HG02938 (cell line): ENCODE measurements at regions not wholly inside any gene's neighbourhood (a gene's known extent, or its start where the extent isn't known, plus 50 kb on each side); places are given as distances from the start of the nearest gene placed in this dataset.

Experiments used
- ATAC-seq: cut with Tn5 transposase; IDR thresholded peaks from one replicate; pipeline ENCODE4 v1.9.1; 2021; ENCODE audit warnings: mild to moderate bottlenecking, moderate library complexity; ENCODE audit not compliant: unreplicated experiment

DNA sequence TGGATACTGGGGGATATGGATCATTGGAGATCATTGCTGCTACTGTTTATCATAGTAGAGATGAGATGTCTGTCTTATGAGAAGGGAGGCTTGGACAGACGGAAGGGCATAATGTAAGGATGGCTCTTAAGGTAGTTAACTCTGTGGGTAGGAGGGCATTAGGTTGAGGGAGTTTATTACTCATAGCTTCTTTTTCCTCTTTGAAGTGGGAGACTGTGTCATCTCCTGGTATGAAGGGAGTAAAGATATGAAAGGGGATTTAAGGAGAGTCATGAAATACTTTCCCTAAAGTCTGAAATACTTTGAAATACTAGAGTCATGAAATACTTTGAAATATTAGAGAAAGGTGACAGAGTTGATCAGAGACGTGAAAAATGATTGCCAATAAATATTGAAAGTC lies 255.5 kb upstream of the PITX2 start:
- no peak for ATAC-seq

DNA sequence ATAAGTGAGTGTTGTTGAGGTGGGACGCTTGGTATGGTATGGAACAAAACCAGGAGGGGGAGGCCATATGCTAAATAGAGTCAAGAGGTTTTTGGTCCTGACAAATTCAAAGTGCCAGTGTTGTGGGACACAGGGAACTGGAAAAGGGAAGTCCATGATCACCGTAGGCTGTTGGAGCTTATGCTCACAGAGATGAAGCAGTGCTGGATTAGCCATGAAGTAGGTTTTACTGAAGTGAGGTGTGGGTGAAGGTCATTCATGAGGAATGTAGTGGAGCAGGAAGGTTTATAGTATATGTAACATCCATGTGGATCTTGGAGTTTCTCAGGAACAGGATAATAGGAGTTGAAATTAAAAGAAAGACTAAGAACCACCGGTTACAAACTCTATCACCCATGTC lies 256.1 kb upstream of the PITX2 start:
- ATAC-seq: no peak

DNA sequence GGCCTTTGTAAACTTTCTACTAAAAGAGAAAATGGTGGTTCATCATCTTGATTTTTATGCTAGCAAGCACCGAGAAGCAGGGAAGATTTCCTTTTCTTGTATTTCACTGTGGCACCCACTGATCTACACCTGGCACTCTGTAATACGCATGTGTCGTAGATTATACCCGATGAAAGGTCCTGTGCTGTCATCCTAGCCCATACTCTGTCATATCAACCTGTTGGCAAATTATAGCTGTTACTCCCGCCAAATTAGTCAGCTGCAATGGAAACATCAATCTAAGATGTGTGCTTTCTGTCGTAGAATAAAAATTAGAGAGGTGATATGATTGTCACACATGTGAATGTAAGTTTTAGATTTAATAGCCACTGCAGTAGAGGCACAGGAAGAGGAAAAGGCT lies 263.4 kb upstream of the PITX2 start:
- ATAC-seq: no peak

DNA sequence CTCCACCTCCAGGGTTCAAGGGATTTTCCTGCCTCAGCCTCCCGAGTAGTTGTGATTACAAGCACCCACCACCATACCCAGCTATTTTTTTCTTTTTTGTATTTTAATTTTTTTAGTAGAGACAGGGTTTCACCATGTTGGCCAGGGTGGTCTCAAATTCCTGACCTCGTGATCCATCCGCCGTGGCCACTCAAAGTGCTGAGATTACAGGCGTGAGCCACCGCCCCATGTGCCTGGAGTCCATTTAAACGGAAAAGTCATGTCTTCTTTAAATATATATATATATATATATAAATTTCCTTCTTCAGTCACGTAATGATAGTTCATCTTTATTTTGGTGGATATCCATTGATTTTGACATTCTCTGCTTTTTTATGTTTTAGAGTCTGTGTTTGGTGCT lies 264.0 kb upstream of the PITX2 start:
- no peak for ATAC-seq

DNA sequence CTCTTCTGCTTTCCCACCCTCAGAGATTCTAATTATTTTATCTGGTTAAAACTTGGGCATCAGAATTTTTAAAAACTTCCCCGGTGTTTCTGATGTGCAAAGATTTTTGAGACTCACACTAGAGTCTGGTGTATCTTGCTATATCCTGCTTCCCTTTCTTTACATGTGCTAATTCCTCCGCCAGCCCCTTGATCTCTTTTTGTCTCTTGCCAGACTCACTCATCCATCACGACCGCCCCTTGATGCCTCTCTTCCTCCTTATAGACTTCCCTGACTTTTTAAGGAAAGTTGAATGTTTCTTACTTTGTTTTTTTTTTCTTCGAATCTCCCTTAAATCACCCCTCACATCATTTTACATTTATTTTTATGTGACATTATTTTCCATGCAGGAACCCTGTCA lies 274.9 kb upstream of the PITX2 start:
- ATAC-seq: no peak

DNA sequence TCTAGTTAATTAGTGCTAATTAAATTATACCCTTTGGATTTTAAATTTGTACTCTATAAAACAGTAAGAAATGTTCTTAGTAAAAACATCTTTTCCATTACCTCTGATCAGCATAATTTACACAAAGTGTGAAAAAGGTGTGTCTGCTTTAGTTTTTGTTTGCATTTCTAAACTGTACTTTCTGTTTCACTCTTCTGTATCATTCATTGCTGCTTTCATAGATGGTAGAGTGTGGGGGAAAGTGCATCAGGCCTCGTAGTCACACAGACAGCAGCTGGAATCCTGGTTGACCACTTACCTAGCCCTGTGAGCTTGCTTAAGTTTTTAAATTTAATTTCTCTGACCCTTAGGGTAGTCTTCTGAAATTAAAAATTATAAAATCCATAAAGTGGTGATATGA lies 275.4 kb upstream of the PITX2 start:
- peak; percentile 88 for ATAC-seq

DNA sequence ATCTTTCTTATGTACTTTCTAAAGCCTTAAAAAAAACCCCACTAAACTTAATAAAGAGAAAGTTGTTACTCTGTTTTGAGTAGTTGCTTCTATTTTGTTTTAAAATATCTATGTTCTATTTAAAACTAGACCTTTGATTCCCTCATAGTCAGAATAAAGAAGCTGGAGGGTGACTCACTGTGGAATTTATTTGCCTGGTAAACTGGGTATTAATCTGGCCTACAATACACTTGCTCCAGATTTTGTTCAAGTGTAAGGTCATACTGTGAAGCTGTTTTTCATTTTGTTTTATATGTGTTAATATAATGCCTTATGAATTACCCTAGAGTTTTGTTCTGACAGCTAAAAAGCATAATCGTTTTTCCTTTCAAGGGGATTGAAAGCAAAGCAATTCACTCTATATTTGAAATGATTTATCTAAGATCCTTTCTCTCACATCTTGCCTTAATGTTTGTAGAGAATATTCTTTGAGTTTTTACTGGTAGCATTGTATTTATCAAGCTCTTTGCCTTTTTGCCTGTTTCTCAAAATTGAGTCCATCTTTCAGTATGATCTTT lies 277.4 kb upstream of the PITX2 start:
- no peak for ATAC-seq

DNA sequence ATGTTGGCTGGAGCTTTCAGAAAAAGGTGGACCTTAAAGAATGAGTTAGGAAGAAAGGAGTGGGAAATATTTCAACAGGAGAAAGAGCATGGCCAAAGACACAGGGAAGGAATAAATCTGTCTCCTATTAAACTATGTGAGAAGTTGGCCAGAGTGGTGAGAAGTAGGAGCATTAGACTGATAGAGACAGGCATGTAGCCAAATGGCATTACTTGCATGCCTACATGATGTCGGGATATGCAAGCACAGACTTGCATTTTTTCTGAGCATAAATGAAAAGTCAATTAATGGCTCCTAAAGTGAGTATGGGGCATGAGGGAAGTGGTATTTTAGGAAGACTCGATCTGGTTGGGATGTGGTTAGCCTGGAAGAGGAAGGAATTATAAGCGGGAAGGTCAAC lies 279.6 kb upstream of the PITX2 start:
- no peak for ATAC-seq

DNA sequence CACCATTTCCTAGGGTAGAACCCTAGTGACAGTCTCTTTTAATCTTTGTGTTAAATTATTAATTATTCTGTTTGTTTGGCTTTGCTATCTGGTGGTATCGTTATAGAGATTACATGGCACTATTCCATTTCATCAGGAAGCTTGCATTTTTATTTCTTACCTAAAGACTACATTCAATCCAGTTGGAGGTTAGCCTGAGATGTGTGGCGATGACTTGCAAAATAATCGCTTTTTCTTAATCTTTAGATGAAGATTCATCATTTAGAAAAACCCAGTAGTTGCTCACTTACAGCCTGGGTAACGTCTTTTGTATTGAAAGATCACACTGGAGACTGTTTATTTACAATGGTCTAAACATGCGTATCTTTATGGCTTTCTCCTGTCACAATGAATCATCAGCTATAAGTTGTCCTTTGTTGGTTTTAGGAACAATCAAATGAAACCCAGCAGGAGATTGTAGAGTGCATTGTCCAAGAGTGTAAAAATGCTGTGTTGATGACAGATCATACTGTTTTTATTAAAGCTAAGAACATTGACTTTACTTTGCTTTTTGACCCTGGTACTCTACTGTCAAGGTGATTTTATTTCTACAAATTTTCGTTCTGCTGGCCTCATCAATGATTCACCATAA lies 281.7 kb upstream of the PITX2 start:
- ATAC-seq: no peak

DNA sequence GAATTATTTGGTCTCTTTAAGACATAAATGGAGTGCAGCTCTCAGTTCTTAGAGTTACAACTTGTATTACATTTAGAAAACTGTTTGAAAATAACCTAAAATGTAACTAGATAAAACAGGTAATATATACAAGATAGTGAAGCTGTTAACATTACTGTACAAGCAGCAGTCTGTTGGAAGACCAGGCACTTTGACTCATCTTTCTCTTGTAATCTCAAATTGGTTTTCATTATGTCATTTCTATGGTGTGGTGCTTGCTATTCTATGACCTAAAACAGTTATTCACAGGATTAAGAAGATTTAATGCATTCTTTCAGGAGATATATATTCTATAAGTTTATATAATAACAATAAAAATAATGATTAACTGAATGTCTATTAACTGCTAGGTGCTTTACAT lies 282.5 kb upstream of the PITX2 start:
- ATAC-seq: no peak

DNA sequence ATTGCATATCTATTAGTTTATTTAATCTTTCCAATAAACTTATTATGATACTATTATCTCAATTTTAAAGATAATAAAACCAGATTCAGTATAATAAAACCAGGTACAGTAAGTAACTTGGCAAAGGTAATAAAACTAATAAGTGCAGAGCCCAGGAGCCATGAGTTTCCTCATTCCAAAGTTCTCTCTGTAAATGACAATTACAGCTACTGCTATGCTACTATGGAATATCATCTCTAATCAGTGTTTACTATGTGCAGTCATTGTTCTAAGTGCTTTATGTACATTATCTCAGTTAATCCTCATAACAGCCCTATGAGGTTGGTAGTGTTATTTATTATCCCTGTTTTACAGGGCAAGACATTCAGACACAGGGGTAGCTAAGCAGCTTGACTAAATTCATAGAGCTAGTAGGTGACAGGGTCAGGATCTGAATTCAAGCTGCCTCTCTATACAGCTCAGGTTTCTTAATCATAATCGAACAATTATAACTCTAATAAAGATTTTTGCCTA lies 285.0 kb upstream of the PITX2 start:
- ATAC-seq: no peak

DNA sequence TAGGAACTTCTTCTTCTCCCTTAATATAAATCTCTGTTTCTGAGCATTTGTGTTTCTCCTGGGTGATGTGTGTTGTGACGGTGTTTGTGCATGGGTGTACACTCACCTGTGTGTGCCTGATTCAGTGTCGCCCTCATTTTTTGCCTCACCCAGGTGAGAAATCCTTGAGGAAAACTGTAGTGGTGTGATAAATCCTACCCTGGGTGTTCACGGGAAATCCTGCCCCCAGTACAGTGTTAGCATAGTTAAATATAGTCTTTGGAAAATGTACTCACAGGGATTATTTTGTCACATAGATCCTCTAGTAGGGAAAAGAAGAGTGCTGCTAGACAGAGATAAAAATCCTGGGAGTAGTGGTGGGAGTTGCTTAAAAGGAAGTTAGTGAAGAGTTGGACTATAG lies 291.9 kb upstream of the PITX2 start:
- ATAC-seq: no peak

DNA sequence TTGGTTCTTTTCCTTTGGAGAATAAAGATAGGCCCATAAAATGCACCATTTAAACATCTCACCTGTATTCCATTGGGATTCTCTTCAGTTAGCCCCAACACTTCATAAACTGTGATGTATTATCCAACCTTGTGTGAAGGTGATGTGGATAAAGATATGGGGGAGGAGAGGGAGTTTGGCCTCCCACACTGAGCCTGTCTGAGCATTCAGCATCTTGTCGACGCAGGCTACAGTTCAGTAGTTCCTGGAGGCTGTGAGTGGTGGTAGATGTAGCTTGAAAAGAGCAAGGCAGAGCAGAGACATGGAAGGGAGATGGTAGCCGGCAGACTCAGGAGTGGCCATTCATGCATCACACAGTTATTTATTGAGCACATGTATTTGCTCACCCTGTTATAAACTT lies 292.4 kb upstream of the PITX2 start:
- ATAC-seq: no peak

DNA sequence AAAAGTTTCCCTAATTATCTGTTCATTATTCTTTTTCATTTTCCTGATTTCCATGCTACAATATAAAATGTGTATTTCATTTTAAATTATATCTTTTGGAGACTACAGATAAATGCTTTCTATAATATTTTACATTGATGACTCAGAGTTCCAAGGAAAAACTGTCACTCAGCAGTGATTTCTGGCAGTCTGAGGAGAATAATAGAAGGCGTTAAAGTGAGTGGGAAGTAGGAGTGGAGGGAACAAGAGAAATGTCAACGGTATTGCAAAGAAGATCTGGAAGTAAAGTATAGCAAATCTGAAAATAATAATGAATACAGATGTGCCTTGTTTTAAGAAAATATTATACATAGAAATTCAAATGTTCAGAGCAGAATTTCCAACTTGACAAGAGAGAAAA lies 293.6 kb upstream of the PITX2 start:
- no peak for ATAC-seq

DNA sequence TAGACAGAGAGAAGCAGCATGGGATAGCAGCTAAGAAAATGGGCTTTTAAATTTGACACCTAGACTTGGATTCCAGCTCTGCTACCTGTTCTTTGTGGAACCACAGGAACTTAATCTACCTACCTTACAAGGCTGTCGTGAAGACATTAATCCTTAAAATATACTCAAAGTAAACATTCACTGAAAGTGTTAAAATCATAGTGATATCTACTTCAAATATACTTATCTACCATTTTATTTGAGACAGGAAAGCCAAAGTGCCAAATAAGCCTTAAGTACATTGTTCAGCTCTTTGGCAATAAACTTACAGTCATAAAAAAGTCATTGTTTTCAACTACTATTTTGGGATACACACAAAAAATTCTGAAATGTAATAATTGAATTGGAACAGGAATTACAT lies 295.0 kb upstream of the PITX2 start:
- no peak for ATAC-seq

DNA sequence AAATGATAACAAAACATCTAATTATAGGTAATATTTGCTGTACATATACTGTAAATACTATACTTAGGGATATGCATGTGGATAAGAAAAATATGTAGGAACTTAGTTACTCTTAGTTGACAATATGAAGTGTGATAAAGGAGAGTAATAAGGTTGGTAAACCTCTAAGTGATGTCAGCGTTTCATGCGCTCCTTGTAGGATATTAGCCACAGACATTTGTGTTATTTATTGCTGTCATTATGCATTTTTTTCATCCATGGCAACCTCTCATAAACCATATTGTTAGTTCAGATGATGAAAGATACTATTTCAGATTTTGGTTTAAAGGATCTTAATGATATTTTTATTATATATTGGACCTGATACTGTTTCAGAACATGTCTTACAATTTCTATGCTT lies 298.1 kb upstream of the PITX2 start:
- ATAC-seq: no peak

DNA sequence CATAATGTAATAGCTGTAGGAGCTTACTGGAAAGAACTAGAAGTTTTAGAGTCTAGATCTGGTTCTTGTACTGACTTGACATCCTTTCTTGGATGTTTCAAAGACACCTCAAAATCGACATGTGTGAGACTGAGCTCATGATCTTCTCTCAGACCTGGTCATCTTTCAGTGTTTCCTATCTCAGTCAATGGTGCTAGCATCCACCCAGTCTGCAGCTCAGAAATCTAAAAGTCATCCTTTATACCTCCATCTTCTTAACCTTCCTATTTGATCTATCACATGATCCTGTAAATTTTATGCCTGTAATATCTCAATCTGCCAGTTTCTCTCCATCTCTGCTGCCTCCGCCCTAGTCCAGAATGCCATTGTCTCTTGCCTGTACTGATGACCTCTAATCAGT lies 301.9 kb upstream of the PITX2 start:
- no peak for ATAC-seq

DNA sequence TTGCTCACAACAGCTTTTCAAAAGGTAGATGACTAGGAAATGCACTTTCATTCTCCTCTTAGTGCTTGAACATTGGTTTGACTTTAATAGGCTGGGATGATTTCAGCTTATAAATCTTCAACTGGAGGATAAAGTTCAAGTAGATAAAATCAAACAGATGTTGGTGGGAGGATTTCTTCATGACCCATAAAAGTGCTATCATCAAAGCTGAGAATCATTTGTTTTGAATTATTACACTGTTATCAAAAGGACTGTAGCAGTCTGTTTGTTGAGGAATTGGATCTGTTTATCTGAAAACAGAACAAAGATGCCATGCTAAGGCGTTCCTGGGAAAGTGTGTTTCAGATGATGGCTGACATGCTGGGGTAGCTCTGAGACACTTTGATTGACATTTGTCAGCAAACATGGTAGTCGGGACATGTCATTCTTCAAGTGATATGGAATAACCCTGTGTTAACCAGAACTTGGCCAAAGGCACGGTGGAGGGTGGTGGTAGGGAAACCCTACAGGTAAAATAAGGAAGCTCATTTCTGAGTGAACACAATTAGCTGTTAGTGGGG lies 304.0 kb upstream of the PITX2 start:
- no peak for ATAC-seq

DNA sequence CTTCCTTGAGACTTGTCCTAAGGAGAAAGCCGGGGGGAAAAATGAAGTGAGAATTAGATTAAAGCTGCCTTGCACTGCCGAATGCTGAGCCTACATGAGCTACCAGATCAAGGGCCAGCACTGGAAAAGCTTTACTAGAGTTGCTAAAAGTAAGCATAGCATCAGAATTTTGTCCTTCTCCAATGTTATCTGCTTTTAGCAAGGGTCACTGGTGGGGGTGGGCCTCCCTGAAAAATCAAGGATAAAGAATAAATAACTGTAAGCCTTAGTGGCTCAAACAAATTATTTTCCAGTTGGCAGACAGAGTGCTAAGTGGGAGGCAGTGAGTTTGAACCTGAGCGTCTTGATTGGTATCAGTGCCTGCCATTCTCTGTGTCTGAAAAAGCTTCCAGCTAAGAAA lies 310.5 kb upstream of the PITX2 start:
- ATAC-seq: no peak

DNA sequence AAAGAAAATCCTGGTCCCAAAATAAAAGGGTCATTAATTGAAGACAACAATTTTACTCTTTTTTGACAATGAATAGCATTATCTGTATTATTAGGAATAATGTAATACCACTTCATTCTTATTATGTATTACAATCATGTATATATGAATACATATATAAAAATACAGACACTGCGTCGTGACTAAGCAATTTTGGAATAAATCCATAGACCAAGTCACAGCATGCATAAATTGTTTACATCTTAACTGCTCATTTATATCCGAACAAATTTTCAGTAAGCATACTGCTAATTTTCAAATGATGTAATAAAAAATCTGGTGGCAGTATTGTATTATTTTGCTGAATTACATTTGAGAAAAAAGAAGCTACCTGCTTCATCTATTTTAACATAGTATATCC lies 321.6 kb upstream of the PITX2 start:
- no peak for ATAC-seq

DNA sequence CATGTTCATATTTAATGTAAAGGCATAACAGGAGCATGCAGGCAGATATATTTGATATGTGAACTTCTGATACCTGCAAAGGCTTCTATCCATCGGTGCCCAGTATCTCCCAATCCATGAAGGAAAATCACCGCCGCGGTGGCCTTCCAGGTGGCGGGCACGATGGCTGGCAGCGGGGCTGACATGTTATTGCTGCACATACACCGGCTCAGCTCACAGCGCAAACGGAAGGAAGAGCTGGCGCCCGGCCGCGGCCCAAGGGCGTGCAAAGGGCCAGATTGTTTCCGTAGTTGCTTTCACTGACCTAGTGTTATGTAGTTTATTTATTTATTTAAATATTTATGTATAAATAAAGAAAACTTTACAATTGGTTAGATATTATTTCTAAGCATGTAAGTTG lies 322.7 kb upstream of the PITX2 start:
- ATAC-seq: no peak

DNA sequence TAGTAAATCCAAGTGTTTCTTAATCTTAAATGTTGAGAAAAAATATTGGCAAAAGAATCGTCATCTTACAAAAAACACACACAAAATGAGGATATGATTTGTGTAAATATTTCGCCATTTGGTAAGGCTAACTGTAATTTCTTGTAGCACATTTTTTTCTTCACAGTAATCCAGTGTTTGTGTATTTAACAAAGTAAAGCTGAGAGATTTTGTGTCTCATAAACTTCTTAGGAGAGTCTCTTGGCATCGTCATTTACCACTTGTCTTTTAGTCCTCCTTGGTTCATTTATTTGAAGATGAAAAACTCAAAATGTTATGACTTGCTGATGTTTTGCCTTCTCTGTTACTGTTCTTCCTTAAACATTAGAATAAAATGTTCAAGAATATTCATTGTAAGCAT lies 326.7 kb upstream of the PITX2 start:
- ATAC-seq: no peak

DNA sequence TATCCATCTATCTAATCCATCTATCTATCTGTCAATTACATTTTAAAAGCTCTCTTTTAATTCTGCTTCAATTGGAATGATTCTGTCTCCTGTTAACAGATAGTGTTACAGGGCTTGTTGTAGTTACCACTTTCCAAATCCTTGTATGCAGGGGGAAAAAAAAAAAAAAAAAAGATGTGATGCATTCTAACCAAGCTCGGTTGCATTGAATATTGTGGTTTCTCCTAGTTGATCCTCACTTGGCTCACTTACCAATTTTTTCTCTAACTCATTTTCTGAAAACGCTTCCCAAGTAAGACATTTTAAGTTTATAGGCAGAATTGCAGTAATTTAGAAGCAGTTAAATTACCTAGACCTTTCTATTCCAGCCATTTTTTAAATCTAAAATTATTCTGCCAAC lies 327.9 kb upstream of the PITX2 start:
- no peak for ATAC-seq
